WTC11 (cell line): ENCODE measurements at regions not wholly inside any gene's neighbourhood (a gene's known extent, or its start where the extent isn't known, plus 50 kb on each side); places are given as distances from the start of the nearest gene placed in this dataset.
"Not testable (repeated sequence)": the region's sequence is repeated elsewhere in the genome, so short reads cannot be mapped to it uniquely, and the experiment has no call there.

ENCODE experiments used
- ATAC-seq: fragments of 200-7000 bp; cut with Tn5 transposase; 2 replicates; pipeline ENCODE4 v1.10.0; 2021; ENCODE audit warnings: mild to moderate bottlenecking, moderate library complexity
- CTCF ChIA-PET: fragments of 300-600 bp; sonication (Branson Sonifier 250); formaldehyde crosslinking; loops from one replicate; lab custom pipeline; 2021; ENCODE audit warnings: antibody characterized with exemption; lab: Charles Lee
- POLR2A ChIA-PET: fragments of 350-600 bp; sonication (Branson Sonifier 250); formaldehyde crosslinking; loops from one replicate; lab custom pipeline; 2021; ENCODE audit warnings: antibody characterized with exemption; lab: Charles Lee
- DNase-seq: peaks from one replicate; pipeline ENCODE4 v3.0.0; 2021; ENCODE audit warnings: low spot score
- H3K27ac Mint-ChIP-seq: 2 replicates; pipeline ENCODE4 v1.8.0; 2021; ENCODE audit warnings: mixed read lengths
- H3K27me3 Mint-ChIP-seq: 2 replicates; pipeline ENCODE4 v1.8.0; 2021; ENCODE audit warnings: low read depth, mild to moderate bottlenecking, moderate library complexity, mixed read lengths
- H3K36me3 Mint-ChIP-seq: 2 replicates; pipeline ENCODE4 v1.8.0; 2021; ENCODE audit warnings: mixed read lengths
- H3K4me1 Mint-ChIP-seq: 2 replicates; pipeline ENCODE4 v1.8.0; 2022; ENCODE audit warnings: mixed read lengths
- H3K4me3 Mint-ChIP-seq: 2 replicates; pipeline ENCODE4 v1.8.0; 2021; ENCODE audit warnings: mild to moderate bottlenecking, moderate library complexity, mixed read lengths
- H3K9me3 Mint-ChIP-seq: 2 replicates; pipeline ENCODE4 v1.8.0; 2021; ENCODE audit warnings: mixed read lengths
- ESRRA ChIP-seq: sonication (generic); formaldehyde crosslinking; IDR thresholded peaks from 2 replicates; pipeline ENCODE4 v1.8.1; 2022; ENCODE audit warnings: mild to moderate bottlenecking, missing genetic modification reagents, borderline replicate concordance
- ETV6 ChIP-seq: sonication (generic); formaldehyde crosslinking; IDR thresholded peaks from 2 replicates; pipeline ENCODE4 v1.8.1; 2022; ENCODE audit warnings: mild to moderate bottlenecking, missing genetic modification reagents
- GABPB1 ChIP-seq: sonication (generic); formaldehyde crosslinking; IDR thresholded peaks from 2 replicates; pipeline ENCODE4 v1.8.1; 2023; ENCODE audit warnings: mild to moderate bottlenecking, missing genetic modification reagents
- HMGXB4 ChIP-seq: sonication (generic); formaldehyde crosslinking; IDR thresholded peaks from 2 replicates; pipeline ENCODE4 v1.8.1; 2023; ENCODE audit warnings: mild to moderate bottlenecking, moderate library complexity, missing genetic modification reagents
- NFATC4 ChIP-seq: fragments of 250-450 bp; sonication (Bioruptor Pico); IDR thresholded peaks from 2 replicates; pipeline ENCODE4 v1.9.0; 2021; ENCODE audit warnings: mild to moderate bottlenecking
- OVOL2 ChIP-seq: fragments of 250-450 bp; sonication (Bioruptor Pico); IDR thresholded peaks from 2 replicates; pipeline ENCODE4 v1.9.0; 2021; ENCODE audit warnings: mild to moderate bottlenecking, borderline replicate concordance
- RORB ChIP-seq: fragments of 250-450 bp; sonication (Bioruptor Pico); IDR thresholded peaks from 2 replicates; pipeline ENCODE4 v1.9.0; 2021; ENCODE audit warnings: mild to moderate bottlenecking
- SMAD3 ChIP-seq: sonication (generic); formaldehyde crosslinking; IDR thresholded peaks from 2 replicates; pipeline ENCODE4 v1.8.0; 2022; ENCODE audit warnings: missing genetic modification reagents, mild to moderate bottlenecking, borderline replicate concordance
- STAT6 ChIP-seq: sonication (generic); formaldehyde crosslinking; conservative IDR thresholded peaks from 2 replicates; pipeline ENCODE4 v1.8.1; 2023; ENCODE audit warnings: mild to moderate bottlenecking, low read depth, missing genetic modification reagents, moderate library complexity
- ZBTB43 ChIP-seq: sonication (generic); formaldehyde crosslinking; IDR thresholded peaks from 2 replicates; pipeline ENCODE4 v1.8.1; 2023; ENCODE audit warnings: mild to moderate bottlenecking, missing genetic modification reagents
- ZNF138 ChIP-seq: sonication (generic); formaldehyde crosslinking; conservative IDR thresholded peaks from 2 replicates; pipeline ENCODE4 v1.8.1; 2022; ENCODE audit warnings: mild to moderate bottlenecking, moderate library complexity, missing genetic modification reagents
- ZNF263 ChIP-seq: sonication (generic); formaldehyde crosslinking; IDR thresholded peaks from 2 replicates; pipeline ENCODE4 v1.8.1; 2022; ENCODE audit warnings: low read depth, mild to moderate bottlenecking, moderate library complexity, missing genetic modification reagents
- TF ChIP-seq, protein P1 (sequence below): sonication (generic); formaldehyde crosslinking; IDR thresholded peaks from 2 replicates; pipeline ENCODE4 v1.8.1; 2023; ENCODE audit warnings: mild to moderate bottlenecking, missing genetic modification reagents
- TF ChIP-seq, protein P2 (sequence below): sonication (generic); formaldehyde crosslinking; IDR thresholded peaks from 2 replicates; pipeline ENCODE4 v1.8.1; 2023; ENCODE audit warnings: mild to moderate bottlenecking, missing genetic modification reagents, borderline replicate concordance
- TF ChIP-seq, protein P3 (sequence below): fragments of 250-450 bp; sonication (Bioruptor Pico); IDR thresholded peaks from 2 replicates; pipeline ENCODE4 v1.9.0; 2021; ENCODE audit warnings: moderate library complexity, mild to moderate bottlenecking, inconsistent platforms, borderline replicate concordance
- TF ChIP-seq, protein P4 (sequence below): sonication (generic); formaldehyde crosslinking; IDR thresholded peaks from 2 replicates; pipeline ENCODE4 v1.8.1; 2022; ENCODE audit warnings: low read depth, missing genetic modification reagents, borderline replicate concordance

GRCh38 chr2:61658841-61659780, 121.0 kb upstream of the XPO1 start (continued):
- no peak for TF ChIP-seq RORB (CRISPR knock-in tag)

DNA sequence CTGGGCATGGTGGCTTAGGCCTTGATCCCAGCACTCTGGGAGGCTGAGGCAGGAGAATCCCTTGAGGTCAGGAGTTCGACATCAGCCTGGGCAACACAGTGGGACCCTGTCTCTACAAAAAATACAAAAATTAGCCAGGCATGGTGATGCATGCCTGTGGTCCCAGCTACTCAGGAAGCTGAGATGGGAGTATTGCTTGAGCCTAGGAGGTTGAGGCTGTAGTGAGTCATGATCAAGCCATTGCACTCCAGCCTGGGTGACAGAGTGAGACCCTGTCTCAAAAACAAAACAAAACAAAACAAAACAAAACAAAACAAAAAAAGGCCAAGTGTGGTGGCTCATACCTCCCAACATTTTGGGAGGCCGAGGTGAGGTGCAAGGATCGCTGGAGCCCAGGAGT, 111.8 kb upstream of the XPO1 start:
- peaks cover 38% of the 10 kb centered on the region for H3K9me3 Mint-ChIP-seq
- H3K4me3 Mint-ChIP-seq, H3K27me3 Mint-ChIP-seq, POLR2A ChIA-PET, H3K27ac Mint-ChIP-seq, CTCF ChIA-PET, ATAC-seq, H3K4me1 Mint-ChIP-seq, DNase-seq: not testable (repeated sequence)
- H3K36me3 Mint-ChIP-seq: peaks cover 15% of the 10 kb centered on the region

GRCh38 chr2:61649021-61649420, 110.9 kb upstream of the XPO1 start:
- DNase-seq: no peak
- H3K4me1 Mint-ChIP-seq: no peaks in the 10 kb centered on the region
- no peak overlapping the region for H3K4me3 Mint-ChIP-seq
- ChIA-PET POLR2A (no interaction called here), CTCF (no interaction called here)
- no peaks in the 10 kb centered on the region for H3K27me3 Mint-ChIP-seq
- peaks cover 15% of the 10 kb centered on the region for H3K36me3 Mint-ChIP-seq
- ATAC-seq: no peak
- peaks cover 38% of the 10 kb centered on the region for H3K9me3 Mint-ChIP-seq
- no peak overlapping the region for H3K27ac Mint-ChIP-seq
- TF ChIP-seq, protein P1, sequence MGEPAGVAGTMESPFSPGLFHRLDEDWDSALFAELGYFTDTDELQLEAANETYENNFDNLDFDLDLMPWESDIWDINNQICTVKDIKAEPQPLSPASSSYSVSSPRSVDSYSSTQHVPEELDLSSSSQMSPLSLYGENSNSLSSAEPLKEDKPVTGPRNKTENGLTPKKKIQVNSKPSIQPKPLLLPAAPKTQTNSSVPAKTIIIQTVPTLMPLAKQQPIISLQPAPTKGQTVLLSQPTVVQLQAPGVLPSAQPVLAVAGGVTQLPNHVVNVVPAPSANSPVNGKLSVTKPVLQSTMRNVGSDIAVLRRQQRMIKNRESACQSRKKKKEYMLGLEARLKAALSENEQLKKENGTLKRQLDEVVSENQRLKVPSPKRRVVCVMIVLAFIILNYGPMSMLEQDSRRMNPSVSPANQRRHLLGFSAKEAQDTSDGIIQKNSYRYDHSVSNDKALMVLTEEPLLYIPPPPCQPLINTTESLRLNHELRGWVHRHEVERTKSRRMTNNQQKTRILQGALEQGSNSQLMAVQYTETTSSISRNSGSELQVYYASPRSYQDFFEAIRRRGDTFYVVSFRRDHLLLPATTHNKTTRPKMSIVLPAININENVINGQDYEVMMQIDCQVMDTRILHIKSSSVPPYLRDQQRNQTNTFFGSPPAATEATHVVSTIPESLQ: no peak
- TF ChIP-seq STAT6 (CRISPR knock-in tag) (no peak), GABPB1 (no peak), ZNF138 (CRISPR knock-in tag) (no peak), NFATC4 (CRISPR knock-in tag) (no peak), ZBTB43 (CRISPR knock-in tag) (no peak), OVOL2 (CRISPR knock-in tag) (no peak), SMAD3 (no peak), ZNF263 (CRISPR knock-in tag) (no peak), HMGXB4 (CRISPR knock-in tag) (no peak), ESRRA (CRISPR knock-in tag) (no peak), ETV6 (no peak)
- TF ChIP-seq, protein P2, sequence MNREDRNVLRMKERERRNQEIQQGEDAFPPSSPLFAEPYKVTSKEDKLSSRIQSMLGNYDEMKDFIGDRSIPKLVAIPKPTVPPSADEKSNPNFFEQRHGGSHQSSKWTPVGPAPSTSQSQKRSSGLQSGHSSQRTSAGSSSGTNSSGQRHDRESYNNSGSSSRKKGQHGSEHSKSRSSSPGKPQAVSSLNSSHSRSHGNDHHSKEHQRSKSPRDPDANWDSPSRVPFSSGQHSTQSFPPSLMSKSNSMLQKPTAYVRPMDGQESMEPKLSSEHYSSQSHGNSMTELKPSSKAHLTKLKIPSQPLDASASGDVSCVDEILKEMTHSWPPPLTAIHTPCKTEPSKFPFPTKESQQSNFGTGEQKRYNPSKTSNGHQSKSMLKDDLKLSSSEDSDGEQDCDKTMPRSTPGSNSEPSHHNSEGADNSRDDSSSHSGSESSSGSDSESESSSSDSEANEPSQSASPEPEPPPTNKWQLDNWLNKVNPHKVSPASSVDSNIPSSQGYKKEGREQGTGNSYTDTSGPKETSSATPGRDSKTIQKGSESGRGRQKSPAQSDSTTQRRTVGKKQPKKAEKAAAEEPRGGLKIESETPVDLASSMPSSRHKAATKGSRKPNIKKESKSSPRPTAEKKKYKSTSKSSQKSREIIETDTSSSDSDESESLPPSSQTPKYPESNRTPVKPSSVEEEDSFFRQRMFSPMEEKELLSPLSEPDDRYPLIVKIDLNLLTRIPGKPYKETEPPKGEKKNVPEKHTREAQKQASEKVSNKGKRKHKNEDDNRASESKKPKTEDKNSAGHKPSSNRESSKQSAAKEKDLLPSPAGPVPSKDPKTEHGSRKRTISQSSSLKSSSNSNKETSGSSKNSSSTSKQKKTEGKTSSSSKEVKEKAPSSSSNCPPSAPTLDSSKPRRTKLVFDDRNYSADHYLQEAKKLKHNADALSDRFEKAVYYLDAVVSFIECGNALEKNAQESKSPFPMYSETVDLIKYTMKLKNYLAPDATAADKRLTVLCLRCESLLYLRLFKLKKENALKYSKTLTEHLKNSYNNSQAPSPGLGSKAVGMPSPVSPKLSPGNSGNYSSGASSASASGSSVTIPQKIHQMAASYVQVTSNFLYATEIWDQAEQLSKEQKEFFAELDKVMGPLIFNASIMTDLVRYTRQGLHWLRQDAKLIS (CRISPR knock-in tag): no peak
- TF ChIP-seq, protein P3, sequence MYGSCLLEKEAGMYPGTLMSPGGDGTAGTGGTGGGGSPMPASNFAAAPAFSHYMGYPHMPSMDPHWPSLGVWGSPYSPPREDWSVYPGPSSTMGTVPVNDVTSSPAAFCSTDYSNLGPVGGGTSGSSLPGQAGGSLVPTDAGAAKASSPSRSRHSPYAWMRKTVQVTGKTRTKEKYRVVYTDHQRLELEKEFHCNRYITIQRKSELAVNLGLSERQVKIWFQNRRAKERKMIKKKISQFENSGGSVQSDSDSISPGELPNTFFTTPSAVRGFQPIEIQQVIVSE (CRISPR knock-in tag): no peak
- TF ChIP-seq, protein P4, sequence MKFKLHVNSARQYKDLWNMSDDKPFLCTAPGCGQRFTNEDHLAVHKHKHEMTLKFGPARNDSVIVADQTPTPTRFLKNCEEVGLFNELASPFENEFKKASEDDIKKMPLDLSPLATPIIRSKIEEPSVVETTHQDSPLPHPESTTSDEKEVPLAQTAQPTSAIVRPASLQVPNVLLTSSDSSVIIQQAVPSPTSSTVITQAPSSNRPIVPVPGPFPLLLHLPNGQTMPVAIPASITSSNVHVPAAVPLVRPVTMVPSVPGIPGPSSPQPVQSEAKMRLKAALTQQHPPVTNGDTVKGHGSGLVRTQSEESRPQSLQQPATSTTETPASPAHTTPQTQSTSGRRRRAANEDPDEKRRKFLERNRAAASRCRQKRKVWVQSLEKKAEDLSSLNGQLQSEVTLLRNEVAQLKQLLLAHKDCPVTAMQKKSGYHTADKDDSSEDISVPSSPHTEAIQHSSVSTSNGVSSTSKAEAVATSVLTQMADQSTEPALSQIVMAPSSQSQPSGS: no peak
